ENCODE measurements at regions not wholly inside any gene's neighbourhood (a gene's known extent, or its start where the extent isn't known, plus 50 kb on each side); places are given as distances from the start of the nearest gene placed in this dataset.

DNA sequence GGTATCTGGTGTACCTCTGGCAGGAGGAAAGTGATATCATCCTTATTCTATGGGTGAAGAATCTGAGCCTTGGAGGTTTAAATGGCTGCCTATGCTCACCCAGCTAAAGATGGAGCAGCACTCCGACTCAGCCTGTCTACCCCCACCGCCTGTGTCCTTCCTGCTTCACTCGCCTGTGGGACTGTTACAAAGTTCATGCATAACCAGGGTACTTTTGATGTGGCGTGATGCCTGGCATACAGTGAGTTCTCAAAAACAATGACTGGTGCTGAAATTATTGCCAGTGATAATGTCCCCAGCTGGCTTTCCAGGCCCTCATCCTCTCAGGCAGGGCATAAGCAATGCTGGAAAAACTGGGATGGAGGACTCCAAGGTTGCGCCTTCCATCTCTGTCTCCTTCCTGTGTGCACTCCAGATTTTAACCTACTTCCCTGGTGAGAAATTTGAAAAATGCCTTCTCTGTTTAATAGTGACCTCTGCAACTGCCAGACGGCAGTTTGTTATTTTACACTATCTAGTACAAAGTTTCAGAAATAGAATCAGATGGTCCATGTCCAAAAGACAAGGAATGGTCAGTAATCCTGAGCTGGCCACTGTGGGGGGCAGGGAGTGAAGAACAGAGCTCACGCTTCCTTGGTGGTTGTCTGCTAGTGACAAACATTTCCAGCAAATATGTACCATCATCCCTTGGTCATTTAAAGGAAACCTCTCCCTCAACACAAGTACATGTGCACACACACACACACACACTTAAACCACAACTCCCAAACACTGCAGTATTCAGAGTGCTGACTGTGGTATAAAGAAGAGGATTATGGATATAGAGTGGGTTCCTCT is 86.5 kb upstream of the NMNAT3 start:
- peak overlapping the region; percentile 36 for H3K27ac ChIP-seq
- no peaks in the 10 kb centered on the region for H3K9me3 ChIP-seq (replicated peaks)
- no peak overlapping the region for H3K4me3 ChIP-seq
- H3K27me3 ChIP-seq, result no peaks in the 10 kb centered on the region
- no peak for DNase-seq
- H3K36me3 ChIP-seq, result no peaks in the 10 kb centered on the region
- peaks cover 31% of the 10 kb centered on the region for H3K4me1 ChIP-seq

DNA sequence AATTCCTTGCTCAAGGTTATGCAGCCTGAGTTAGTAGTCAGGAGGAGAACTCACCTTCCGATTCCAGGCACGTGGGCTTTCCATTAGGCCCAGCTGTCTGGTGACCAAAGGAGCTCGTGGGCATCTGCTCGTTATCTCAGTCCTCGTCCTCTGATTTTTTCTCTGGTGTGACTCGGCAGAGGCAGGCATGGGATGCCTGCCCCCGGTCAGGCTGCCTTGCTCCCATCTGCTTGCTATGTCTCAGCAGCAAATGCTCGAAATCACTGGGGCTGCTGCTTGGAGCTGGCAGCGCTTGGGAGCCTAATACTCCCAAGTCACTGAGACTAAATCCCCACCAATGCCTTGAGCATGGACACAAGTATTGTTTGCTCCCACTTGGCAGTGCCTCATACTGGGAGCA is 84.5 kb upstream of the NMNAT3 start:
- DNase-seq, result no peak
- no peak overlapping the region for H3K27ac ChIP-seq
- no peaks in the 10 kb centered on the region for H3K9me3 ChIP-seq (replicated peaks)
- H3K4me1 ChIP-seq, result peaks cover 46% of the 10 kb centered on the region
- H3K36me3 ChIP-seq, result no peaks in the 10 kb centered on the region
- H3K27me3 ChIP-seq, result no peaks in the 10 kb centered on the region
- no peak overlapping the region for H3K4me3 ChIP-seq

DNA sequence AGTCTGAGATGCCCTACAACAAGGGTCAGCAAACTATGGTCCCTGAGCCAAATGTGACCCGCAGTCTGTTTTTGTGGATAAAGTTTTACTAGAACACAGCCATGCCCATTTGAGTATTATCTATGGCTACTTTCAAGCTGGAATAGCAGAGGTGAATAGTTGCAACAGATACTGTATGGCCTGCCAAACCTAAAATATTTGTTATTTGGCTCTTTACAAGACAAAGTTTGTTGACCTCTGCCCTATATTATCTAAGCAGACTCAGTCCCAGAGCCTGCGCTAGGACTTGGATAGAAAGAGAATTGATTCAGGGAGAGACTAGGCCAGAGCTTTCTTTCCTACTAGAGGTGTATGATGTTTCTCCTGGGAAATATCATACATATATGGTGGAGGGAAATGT is 81.7 kb upstream of the NMNAT3 start:
- Histone ChIP-seq H3K4me1 (peaks cover 33% of the 10 kb centered on the region), H3K9me3 (replicated peaks) (no peaks in the 10 kb centered on the region), H3K27ac (peak overlapping the region; percentile 89), H3K27me3 (no peaks in the 10 kb centered on the region), H3K36me3 (no peaks in the 10 kb centered on the region), H3K4me3 (no peak overlapping the region)
- DNase-seq, result no peak

DNA sequence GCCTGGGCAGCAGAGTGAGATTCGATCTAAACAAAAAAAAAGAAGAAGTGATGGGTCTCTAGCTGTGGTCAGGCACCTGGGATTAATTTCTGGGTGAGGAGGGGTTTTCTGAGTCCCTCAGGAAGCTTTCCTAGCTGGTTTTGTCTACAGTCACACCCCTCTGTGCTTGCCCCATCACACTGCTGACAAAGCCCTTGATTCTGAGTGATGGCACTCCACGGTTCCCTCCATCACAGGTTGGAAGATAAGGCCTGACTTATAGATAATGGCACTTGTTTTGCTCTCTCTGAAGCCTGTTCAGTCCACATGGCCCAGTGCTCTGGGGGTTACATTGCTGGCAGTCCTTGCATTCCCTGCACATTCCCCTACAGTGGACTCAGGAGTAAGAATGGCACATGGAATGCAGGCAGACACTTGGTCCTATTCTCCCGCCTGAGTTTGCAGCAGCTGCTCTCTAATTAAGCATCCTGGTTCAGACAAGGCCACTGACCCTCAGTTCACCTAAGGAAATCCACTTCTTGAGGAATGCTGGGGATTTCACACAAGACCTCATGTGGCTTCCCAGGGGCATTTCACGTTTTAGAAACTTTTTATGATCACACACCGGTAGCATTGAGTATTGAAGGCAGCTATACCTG is 81.0 kb upstream of the NMNAT3 start:
- peak; percentile 87 to 90 for DNase-seq
- H3K4me1 ChIP-seq, result peaks cover 26% of the 10 kb centered on the region
- peak overlapping the region; percentile 89 for H3K27ac ChIP-seq
- no peaks in the 10 kb centered on the region for H3K9me3 ChIP-seq (replicated peaks)
- H3K36me3 ChIP-seq, result no peaks in the 10 kb centered on the region
- H3K27me3 ChIP-seq, result no peaks in the 10 kb centered on the region
- no peak overlapping the region for H3K4me3 ChIP-seq

DNA sequence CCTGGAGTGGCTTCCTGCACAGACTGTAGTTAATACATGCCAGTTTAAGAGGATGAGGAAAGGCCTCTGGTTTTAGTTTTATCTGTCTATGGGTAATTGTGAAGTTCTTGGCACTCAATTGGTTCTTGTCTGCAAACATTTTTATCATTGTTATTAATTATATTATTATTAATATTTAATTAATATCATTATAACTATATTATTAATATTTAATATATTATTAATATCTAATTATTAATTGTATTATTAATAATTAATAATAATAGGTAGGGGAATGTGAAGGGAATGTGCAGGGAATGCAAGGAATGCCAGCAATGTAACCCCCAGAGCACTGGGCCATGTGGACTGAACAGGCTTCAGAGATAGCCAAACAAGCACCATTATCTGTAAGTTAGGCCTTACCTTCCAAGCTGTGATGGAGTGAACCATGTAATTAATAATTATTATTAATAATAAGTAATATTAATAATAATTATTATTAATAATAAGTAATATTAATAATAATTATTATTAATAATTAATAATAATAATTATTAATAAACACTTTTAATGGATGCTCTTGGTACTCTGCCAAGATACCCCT is 79.8 kb upstream of the NMNAT3 start:
- no peaks in the 10 kb centered on the region for H3K9me3 ChIP-seq (replicated peaks)
- DNase-seq, result no peak
- H3K4me1 ChIP-seq, result peaks cover 24% of the 10 kb centered on the region
- H3K4me3 ChIP-seq, result no peak overlapping the region
- no peaks in the 10 kb centered on the region for H3K36me3 ChIP-seq
- H3K27ac ChIP-seq, result no peak overlapping the region; the same call in 1 of the 2 replicates
- no peaks in the 10 kb centered on the region for H3K27me3 ChIP-seq

DNA sequence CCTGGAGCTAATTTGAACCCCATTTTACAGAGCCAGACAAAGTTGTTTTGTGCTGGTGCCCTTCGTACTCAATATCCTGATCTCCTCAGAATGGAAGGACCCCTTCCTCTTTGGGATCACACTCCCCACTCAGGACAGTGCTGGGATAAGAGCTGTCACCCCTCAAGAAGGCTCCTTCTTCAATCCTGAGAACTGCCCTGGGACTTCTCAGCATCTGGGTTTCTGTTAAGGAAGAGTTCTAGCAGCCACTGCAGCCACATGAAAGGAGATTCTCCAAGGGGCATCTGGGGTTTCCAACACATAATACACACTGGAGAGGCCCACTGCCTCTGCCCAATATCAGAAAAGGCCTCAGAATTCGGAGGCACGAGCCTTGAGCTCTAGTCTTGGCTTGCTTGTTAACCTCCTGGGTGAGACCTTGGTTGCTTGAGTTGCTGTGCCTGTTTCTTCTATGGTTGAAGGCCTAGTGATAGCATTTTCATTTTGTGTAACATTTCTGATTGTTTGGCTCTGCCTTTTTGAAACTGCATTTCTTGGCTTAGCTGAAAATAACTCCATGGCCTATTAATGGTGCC is 78.8 kb upstream of the NMNAT3 start:
- no peaks in the 10 kb centered on the region for H3K27me3 ChIP-seq
- H3K4me3 ChIP-seq, result no peak overlapping the region
- H3K27ac ChIP-seq, result no peak overlapping the region
- no peaks in the 10 kb centered on the region for H3K9me3 ChIP-seq (replicated peaks)
- H3K4me1 ChIP-seq, result peaks cover 24% of the 10 kb centered on the region
- no peaks in the 10 kb centered on the region for H3K36me3 ChIP-seq
- DNase-seq, result no peak

DNA sequence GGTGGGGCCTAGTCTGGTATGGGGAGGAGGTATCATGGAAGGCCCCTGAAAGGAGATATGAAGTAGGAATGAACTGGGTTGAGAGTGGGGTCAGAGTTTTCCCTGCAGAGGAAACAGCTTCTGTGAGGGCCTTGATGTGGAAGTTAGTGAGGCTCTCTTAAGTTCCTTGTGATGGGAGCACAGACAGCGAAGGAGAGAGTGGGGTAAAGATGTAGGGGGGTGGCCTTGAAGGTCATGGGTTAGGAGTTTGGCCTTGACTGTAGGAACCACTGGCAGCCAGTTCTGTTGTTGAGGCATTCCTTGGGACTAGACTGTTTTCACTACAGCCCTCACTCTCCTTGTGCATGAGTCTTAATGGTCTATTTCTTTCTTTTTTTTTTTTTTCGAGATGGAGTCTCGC is 77.8 kb upstream of the NMNAT3 start:
- Histone ChIP-seq H3K4me1 (peaks cover 24% of the 10 kb centered on the region), H3K27ac (no peak overlapping the region), H3K27me3 (no peaks in the 10 kb centered on the region), H3K4me3 (no peak overlapping the region), H3K9me3 (replicated peaks) (0 out of 2 replicates have a peak, but pooled peaks cover 5% of the 10 kb centered on the region), H3K36me3 (no peaks in the 10 kb centered on the region)
- DNase-seq, result no peak

DNA sequence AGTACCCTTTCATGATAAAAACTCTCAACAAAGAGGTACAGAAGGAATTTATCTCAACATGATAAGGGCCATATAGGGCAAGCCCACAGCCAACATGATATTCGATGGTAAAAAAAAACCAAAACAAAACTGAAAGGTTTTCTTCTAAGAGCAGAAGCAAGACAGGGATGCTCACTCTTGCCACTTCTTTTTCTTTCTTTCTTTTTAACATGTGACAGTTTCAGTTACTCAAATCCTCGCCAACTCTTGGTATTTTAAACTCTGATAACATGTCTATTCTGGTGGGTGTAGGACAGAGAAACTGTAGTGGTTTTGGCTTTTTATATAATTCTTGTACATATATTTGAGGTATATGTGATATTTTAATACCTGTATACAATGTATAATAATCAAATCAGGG is 74.0 kb upstream of the NMNAT3 start:
- Histone ChIP-seq H3K9me3 (replicated peaks) (peaks cover 10% of the 10 kb centered on the region; the same call in 1 of the 2 replicates), H3K4me1 (no peaks in the 10 kb centered on the region), H3K36me3 (no peaks in the 10 kb centered on the region), H3K4me3 (no peak overlapping the region), H3K27me3 (no peaks in the 10 kb centered on the region), H3K27ac (no peak overlapping the region)
- no peak for DNase-seq

DNA sequence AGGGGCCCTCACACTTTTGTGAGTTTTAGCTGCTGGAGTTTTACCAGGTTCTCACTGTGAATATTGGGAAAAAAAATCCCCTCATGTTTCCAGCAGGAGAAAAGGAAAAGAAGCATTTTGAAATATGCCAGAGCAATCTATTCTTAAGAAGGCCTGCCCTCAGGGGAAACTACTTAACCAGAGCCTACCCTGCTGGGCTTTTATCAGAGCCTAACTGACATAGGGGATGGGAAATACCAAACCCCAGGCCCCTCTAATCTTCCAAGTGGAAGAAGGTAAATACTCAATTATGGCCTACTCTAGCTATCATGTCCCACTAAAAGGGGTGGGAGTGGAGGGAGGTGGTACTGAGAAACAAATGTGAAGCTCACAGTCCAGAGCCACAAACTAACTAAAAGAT is 68.7 kb upstream of the NMNAT3 start:
- peaks cover 8% of the 10 kb centered on the region; the same call in 1 of the 2 replicates for H3K4me1 ChIP-seq
- no peaks in the 10 kb centered on the region for H3K36me3 ChIP-seq
- no peak overlapping the region for H3K4me3 ChIP-seq
- DNase-seq, result no peak
- peaks cover 12% of the 10 kb centered on the region; the same call in 1 of the 2 replicates for H3K9me3 ChIP-seq (replicated peaks)
- no peak overlapping the region for H3K27ac ChIP-seq
- H3K27me3 ChIP-seq, result no peaks in the 10 kb centered on the region

DNA sequence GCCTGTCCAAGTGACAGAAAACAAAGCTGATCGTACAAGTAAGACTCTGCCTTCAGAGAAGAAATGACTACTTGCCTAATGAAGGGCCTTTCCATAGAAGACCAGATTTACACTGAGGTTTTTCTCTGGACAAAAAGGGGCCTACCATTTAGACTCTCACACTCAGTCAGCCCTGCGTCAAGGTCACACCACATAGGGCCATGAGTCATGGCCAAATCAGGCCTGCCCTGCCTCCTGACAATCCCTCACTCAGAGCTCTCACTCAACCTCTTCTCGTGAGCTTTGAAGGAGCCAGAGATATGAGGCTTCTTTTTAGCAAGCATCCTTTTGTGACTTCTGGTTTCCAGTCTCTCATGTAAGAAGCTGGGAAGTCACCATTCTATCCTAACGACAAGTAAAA is 68.1 kb upstream of the NMNAT3 start:
- Histone ChIP-seq H3K27ac (no peak overlapping the region), H3K27me3 (no peaks in the 10 kb centered on the region)
- DNase-seq, result peak in 1 of 2 experiments; percentile 24

DNA sequence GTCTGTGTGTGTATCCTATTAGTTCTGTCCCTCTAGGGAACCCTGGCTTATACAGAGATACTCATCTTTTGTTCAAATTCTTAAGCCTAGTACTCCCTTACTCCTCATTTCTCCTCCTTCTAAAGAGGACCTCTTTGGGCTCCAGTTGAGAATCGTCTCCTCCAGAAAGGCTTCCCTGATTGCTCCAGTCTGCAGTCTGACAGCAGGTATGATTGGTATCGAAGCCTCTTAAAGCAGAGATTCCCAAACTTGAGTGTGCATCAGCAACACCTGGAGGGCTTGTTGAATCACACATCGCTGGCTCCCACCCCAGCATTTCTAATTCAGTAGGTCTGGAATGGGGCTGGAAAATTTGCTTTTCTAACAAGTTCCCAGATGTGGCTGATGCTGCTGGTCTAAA is 60.9 kb upstream of the NMNAT3 start:
- no peak overlapping the region for H3K4me3 ChIP-seq
- DNase-seq, result no peak
- no peak overlapping the region for H3K27ac ChIP-seq
- no peaks in the 10 kb centered on the region for H3K4me1 ChIP-seq
- H3K27me3 ChIP-seq, result no peaks in the 10 kb centered on the region
- H3K9me3 ChIP-seq (replicated peaks), result no peaks in the 10 kb centered on the region
- H3K36me3 ChIP-seq, result no peaks in the 10 kb centered on the region

More for the DNA sequence above, 68.1 kb upstream of the NMNAT3 start:
- Histone ChIP-seq H3K36me3 (no peaks in the 10 kb centered on the region), H3K4me1 (peaks cover 8% of the 10 kb centered on the region; the same call in 1 of the 2 replicates), H3K9me3 (replicated peaks) (peaks cover 9% of the 10 kb centered on the region; the same call in 1 of the 2 replicates), H3K4me3 (no peak overlapping the region)

DNA sequence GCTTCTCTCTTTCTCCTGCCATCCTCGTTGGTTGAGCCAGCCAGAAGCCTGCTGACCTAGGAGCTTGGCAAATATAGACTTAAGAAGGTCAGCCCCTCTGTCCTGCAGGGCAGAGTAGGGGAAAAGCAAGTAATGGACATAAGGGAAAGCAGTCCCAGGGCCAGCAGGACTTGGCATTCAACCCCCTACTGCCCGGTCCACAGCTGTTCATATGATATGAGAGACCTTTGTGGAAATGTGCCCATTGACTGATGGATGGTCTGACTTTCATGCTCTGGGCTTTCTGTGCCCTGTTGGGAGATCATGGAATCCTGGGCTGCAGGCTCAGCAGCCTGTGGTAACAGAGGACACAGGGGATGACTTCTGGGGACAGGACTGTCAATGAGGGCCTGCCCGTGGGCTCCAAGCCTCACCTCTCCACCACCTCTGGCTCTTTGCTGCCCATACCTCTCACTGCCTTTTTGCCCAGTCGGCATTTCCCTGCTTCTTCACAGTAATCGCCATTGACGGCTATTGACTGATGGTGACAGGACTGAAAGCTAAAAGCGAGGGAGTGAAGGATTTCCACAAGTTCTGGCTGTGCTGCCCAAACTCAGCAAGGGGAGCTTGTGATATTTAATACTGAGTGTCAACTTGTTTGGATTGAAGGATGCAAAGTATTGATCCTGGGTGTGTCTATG is 60.0 kb upstream of the NMNAT3 start:
- no peak for DNase-seq
- Histone ChIP-seq H3K36me3 (no peaks in the 10 kb centered on the region), H3K27me3 (no peaks in the 10 kb centered on the region), H3K27ac (no peak overlapping the region), H3K4me3 (no peak overlapping the region), H3K4me1 (no peaks in the 10 kb centered on the region), H3K9me3 (replicated peaks) (no peaks in the 10 kb centered on the region)

DNA sequence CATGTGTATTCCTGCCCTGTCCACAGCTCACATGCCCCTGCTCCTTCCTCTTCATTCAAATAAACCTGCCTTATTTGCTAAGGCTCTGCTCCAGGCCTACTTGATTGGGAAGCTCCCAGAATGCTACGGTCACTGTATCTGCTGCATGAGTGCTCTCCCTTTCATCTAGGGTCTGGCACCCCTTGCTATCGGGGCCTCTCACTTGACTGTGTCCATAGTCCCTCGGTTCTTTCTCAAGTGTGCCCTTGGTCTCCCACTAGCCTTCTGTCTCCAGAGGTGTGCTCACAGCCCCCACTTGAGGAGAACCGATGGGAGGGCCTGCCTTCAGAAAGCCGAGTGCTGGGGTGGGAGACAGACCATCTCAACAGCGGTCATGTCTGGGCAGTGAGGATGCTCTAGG is 57.4 kb upstream of the NMNAT3 start:
- no peaks in the 10 kb centered on the region for H3K36me3 ChIP-seq
- H3K27ac ChIP-seq, result no peak overlapping the region
- no peak for DNase-seq
- no peak overlapping the region for H3K4me3 ChIP-seq
- H3K27me3 ChIP-seq, result 0 out of 2 replicates have a peak, but pooled peaks cover under 1% of the 10 kb centered on the region
- H3K9me3 ChIP-seq (replicated peaks), result no peaks in the 10 kb centered on the region
- H3K4me1 ChIP-seq, result no peaks in the 10 kb centered on the region

DNA sequence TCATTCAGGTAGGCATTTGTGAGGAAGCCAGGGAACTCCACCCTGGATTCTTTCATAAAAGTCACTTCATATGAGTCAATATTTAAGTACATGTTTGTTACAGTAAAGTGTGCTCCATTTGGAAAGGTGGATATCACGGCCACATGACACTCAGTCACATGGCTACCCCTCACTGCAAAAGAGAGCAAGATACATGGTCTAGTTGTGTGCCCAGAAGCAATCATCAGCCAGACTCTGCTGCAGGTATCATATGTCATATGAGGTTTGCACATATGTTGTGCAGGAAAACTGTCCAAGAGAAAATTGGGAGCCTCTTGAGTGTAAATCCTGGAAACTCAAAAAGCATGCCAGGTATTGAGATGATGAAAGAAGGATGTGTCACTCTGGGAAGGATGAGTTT is 55.0 kb upstream of the NMNAT3 start:
- Histone ChIP-seq H3K27ac (no peak overlapping the region), H3K4me3 (no peak overlapping the region), H3K36me3 (no peaks in the 10 kb centered on the region), H3K4me1 (no peaks in the 10 kb centered on the region), H3K9me3 (replicated peaks) (no peaks in the 10 kb centered on the region), H3K27me3 (0 out of 2 replicates have a peak, but pooled peaks cover 5% of the 10 kb centered on the region)
- DNase-seq, result no peak
